ENCODE measurements at regions not wholly inside any gene's neighbourhood (a gene's known extent, or its start where the extent isn't known, plus 50 kb on each side); places are given as distances from the start of the nearest gene placed in this dataset.

- H3K4me3 ChIP-seq (replicated peaks; ENCODE audit: low read depth, low read length), result no peak overlapping the region
- no peak for TF ChIP-seq CTCF (IDR thresholded peaks at IDR 0.05; ENCODE audit: low read length, missing control alignments)
- DNase-seq (ENCODE audit: low read depth), result no peak
Measured at GRCh38 chr5:8694545-8694944, 825.6 kb downstream of the MTRR start.

GRCh38 chr5:8695902-8696845 lies 827.2 kb downstream of the MTRR start:
- no peak for TF ChIP-seq CTCF (IDR thresholded peaks at IDR 0.05; ENCODE audit: low read length, missing control alignments)
- H3K4me3 ChIP-seq (replicated peaks; ENCODE audit: low read depth, low read length), result no peak overlapping the region
- DNase-seq (ENCODE audit: low read depth), result no peak

DNA sequence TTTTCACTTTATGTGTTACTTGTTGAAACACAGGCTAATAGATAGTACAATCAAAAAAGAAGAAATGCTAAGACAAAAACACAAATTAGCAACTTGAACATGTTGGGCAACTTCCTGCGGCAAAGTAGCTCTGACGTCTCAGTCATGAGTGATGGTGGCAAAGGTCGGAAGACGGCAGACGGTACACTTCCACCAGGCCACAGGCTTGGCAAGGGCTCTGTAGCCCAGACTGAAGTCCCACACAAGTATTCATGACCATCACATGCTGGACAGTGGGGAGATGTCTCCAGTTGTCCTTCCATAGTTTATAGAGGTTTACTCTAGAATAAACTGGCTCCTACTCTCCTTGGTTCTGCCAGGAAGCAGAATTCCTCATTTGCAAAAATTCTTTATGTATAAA lies 831.3 kb downstream of the MTRR start:
- no peak overlapping the region for H3K4me3 ChIP-seq (replicated peaks; ENCODE audit: low read depth, low read length)
- DNase-seq (ENCODE audit: low read depth), result no peak
- TF ChIP-seq CTCF (IDR thresholded peaks at IDR 0.05; ENCODE audit: low read length, missing control alignments), result no peak

GRCh38 chr5:8700671-8701070 lies 831.7 kb downstream of the MTRR start:
- TF ChIP-seq CTCF (IDR thresholded peaks at IDR 0.05; ENCODE audit: low read length, missing control alignments), result no peak
- no peak for DNase-seq (ENCODE audit: low read depth)
- no peak overlapping the region for H3K4me3 ChIP-seq (replicated peaks; ENCODE audit: low read depth, low read length)

GRCh38 chr5:8701251-8701650 lies 832.3 kb downstream of the MTRR start:
- TF ChIP-seq CTCF (IDR thresholded peaks at IDR 0.05; ENCODE audit: low read length, missing control alignments), result no peak
- DNase-seq (ENCODE audit: low read depth), result no peak
- H3K4me3 ChIP-seq (replicated peaks; ENCODE audit: low read depth, low read length), result no peak overlapping the region

DNA sequence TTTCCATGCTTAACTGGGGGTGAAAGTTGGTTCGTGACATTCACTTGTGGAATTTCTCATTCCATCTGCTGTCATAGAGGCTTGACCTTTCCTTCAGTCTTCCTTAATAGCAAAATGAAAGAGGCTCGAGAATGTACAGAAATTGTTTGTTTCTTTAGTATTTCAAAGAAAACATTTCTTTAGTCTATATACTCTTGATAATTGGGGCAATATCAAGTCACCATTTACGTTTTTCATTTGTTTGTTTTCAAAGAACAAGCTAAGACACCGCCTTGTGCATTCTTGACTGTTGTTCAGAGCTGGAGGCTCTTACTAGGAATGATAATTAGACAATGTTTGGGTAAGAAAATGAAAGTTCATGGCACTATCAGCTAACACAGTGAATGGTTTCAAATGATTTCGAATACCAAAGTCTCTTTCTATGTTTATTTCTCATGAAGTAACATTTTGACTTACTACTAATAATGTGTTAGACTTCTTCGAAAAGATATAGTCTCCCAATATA lies 835.4 kb downstream of the SEMA5A start:
- no peak for TF ChIP-seq CTCF (IDR thresholded peaks at IDR 0.05; ENCODE audit: low read length, missing control alignments)
- no peak overlapping the region for H3K4me3 ChIP-seq (replicated peaks; ENCODE audit: low read depth, low read length)
- no peak for DNase-seq (ENCODE audit: low read depth)

Measured in fibroblast of pulmonary artery (primary cell).